ENCODE measurements at regions not wholly inside any gene's neighbourhood (a gene's known extent, or its start where the extent isn't known, plus 50 kb on each side); places are given as distances from the start of the nearest gene placed in this dataset.
"Not testable (repeated sequence)": the region's sequence is repeated elsewhere in the genome, so short reads cannot be mapped to it uniquely, and the experiment has no call there.

DNA sequence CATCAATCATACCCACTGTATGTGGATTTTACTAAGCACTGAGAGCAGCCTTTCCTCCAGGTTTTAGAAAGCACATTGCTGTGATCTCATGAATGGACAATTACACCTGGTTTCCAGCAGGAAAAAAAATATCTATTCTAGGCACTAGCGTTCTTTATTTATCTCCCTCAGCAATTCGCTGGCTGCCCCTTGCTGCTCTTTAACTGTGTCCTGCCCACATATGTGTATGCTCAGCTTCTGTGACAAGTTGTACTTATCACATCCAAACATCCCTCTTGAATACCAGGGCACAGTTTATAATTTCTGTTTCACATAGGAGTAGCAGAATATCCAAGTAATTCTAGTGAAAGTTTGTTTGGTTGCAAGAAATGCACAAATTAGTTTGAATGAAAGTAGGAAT, 146.8 kb downstream of the USP46 start:
- Histone ChIP-seq H3K9ac (ENCODE audit: low read length) (no peak overlapping the region), H3K27me3 (ENCODE audit: low read length) (peaks cover 21% of the 10 kb centered on the region), H3K9me3 (ENCODE audit: low read length) (no peaks in the 10 kb centered on the region), H3K4me2 (ENCODE audit: low read length) (no peak overlapping the region), H3F3A (ENCODE audit: low read length, unreplicated experiment) (no peaks in the 10 kb centered on the region), H3K36me3 (ENCODE audit: low read depth, low read length) (no peaks in the 10 kb centered on the region), H3K4me1 (ENCODE audit: insufficient read depth, low read length) (no peaks in the 10 kb centered on the region), H2AFZ (ENCODE audit: low read length) (no peak overlapping the region), H3K79me2 (ENCODE audit: low read length) (no peaks in the 10 kb centered on the region), H4K20me1 (ENCODE audit: low read length) (no peaks in the 10 kb centered on the region), H3K4me3 (ENCODE audit: low read length) (no peak overlapping the region), H3K9me2 (replicated peaks; ENCODE audit: low read length) (no peaks in the 10 kb centered on the region), H3K27ac (ENCODE audit: low read length) (no peak overlapping the region)
- BruUV-seq (replicated peaks) = no TSS peak
- no peak for ATAC-seq
- CTCF ChIA-PET = no interaction called here
- DNase-seq = no peak
- POLR2A ChIA-PET (ENCODE audit: unreplicated experiment) = no interaction called here
- TF ChIP-seq EZH2 (IDR thresholded peaks at IDR 0.05; ENCODE audit: low read length, unreplicated experiment) (no peak), EZH2phosphoT487 (IDR thresholded peaks at IDR 0.05; ENCODE audit: borderline replicate concordance, low read length) (no peak)
- TF ChIP-seq, protein P1, sequence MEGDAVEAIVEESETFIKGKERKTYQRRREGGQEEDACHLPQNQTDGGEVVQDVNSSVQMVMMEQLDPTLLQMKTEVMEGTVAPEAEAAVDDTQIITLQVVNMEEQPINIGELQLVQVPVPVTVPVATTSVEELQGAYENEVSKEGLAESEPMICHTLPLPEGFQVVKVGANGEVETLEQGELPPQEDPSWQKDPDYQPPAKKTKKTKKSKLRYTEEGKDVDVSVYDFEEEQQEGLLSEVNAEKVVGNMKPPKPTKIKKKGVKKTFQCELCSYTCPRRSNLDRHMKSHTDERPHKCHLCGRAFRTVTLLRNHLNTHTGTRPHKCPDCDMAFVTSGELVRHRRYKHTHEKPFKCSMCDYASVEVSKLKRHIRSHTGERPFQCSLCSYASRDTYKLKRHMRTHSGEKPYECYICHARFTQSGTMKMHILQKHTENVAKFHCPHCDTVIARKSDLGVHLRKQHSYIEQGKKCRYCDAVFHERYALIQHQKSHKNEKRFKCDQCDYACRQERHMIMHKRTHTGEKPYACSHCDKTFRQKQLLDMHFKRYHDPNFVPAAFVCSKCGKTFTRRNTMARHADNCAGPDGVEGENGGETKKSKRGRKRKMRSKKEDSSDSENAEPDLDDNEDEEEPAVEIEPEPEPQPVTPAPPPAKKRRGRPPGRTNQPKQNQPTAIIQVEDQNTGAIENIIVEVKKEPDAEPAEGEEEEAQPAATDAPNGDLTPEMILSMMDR (conservative IDR thresholded peaks at IDR 0.05; ENCODE audit: low read depth, low read length) = no peak
- intact Hi-C loops (cut with micrococcal nuclease) = no loop called here

DNA sequence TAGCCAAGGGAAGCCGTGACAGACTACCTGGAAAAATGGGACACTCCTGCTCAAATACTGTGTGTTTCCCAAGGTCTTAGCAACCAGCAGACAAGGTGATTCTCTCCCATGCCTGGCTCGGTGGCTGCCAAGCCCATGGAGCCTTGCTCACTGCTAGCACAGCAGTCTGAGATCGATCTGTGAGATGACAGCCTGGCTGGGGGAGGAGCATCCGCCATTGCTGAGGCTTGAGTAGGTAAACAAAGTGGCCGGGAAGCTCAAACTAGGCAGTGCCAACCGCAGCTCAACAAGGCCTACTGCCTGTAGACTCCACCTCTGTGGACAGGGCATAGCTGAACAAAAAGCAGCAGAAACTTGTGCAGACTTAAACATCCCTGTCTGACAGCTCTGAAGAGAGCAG, 137.0 kb downstream of the USP46 start:
- H3K79me2 ChIP-seq (ENCODE audit: low read length); BruUV-seq (replicated peaks); ATAC-seq; H4K20me1 ChIP-seq (ENCODE audit: low read length); H3K9ac ChIP-seq (ENCODE audit: low read length); intact Hi-C loops (cut with micrococcal nuclease); H2AFZ ChIP-seq (ENCODE audit: low read length); H3K9me3 ChIP-seq (ENCODE audit: low read length); CTCF ChIA-PET; H3K4me3 ChIP-seq (ENCODE audit: low read length); DNase-seq; H3K4me1 ChIP-seq (ENCODE audit: insufficient read depth, low read length); H3K9me2 ChIP-seq (replicated peaks; ENCODE audit: low read length); POLR2A ChIA-PET (ENCODE audit: unreplicated experiment); H3F3A ChIP-seq (ENCODE audit: low read length, unreplicated experiment); H3K36me3 ChIP-seq (ENCODE audit: low read depth, low read length); H3K4me2 ChIP-seq (ENCODE audit: low read length); H3K27ac ChIP-seq (ENCODE audit: low read length): not testable (repeated sequence)
- H3K27me3 ChIP-seq (ENCODE audit: low read length) = peaks cover 21% of the 10 kb centered on the region

GRCh38 chr4:52529983-52530382, 129.1 kb downstream of the USP46 start:
- H3K4me1 ChIP-seq (ENCODE audit: insufficient read depth, low read length) = no peaks in the 10 kb centered on the region
- TF ChIP-seq EZH2 (IDR thresholded peaks at IDR 0.05; ENCODE audit: low read length, unreplicated experiment) (no peak), EZH2phosphoT487 (IDR thresholded peaks at IDR 0.05; ENCODE audit: borderline replicate concordance, low read length) (no peak)
- TF ChIP-seq, protein P1 (conservative IDR thresholded peaks at IDR 0.05; ENCODE audit: low read depth, low read length) = no peak
- H3K4me2 ChIP-seq (ENCODE audit: low read length) = no peak overlapping the region
- no peak overlapping the region for H3K27ac ChIP-seq (ENCODE audit: low read length)
- no peak overlapping the region for H3K9ac ChIP-seq (ENCODE audit: low read length)
- no peaks in the 10 kb centered on the region for H3K79me2 ChIP-seq (ENCODE audit: low read length)
- no peaks in the 10 kb centered on the region for H3K9me2 ChIP-seq (replicated peaks; ENCODE audit: low read length)
- no peak overlapping the region for H2AFZ ChIP-seq (ENCODE audit: low read length)
- intact Hi-C loops (cut with micrococcal nuclease) = no loop called here
- no peak for DNase-seq
- H3K9me3 ChIP-seq (ENCODE audit: low read length) = no peaks in the 10 kb centered on the region
- H3K4me3 ChIP-seq (ENCODE audit: low read length) = no peak overlapping the region
- ChIA-PET POLR2A (ENCODE audit: unreplicated experiment) (no interaction called here), CTCF (no interaction called here)
- H3K27me3 ChIP-seq (ENCODE audit: low read length) = peaks cover 43% of the 10 kb centered on the region
- H3F3A ChIP-seq (ENCODE audit: low read length, unreplicated experiment) = no peaks in the 10 kb centered on the region
- BruUV-seq (replicated peaks) = no TSS peak
- no peak for ATAC-seq
- H3K36me3 ChIP-seq (ENCODE audit: low read depth, low read length) = no peaks in the 10 kb centered on the region
- no peaks in the 10 kb centered on the region for H4K20me1 ChIP-seq (ENCODE audit: low read length)
